Hypothalamus (tissue), 51 donors: ENCODE measurements at regions not wholly inside any gene's neighbourhood (a gene's known extent, or its start where the extent isn't known, plus 50 kb on each side); places are given as distances from the start of the nearest gene placed in this dataset.

ENCODE experiments used
- DNase-seq, 51 donors: peaks; one replicate each; lab custom pipeline; 2025; lab: John Stamatoyannopoulos, UW

- no peak for DNase-seq
These were observed 171.3 kb downstream of the CDC5L start for GRCh38 chr6:44558832-44559251.

GRCh38 chr6:44559486-44560270, 172.2 kb downstream of the CDC5L start:
- DNase-seq = no peak

- no peak for DNase-seq
These were observed 173.1 kb downstream of the CDC5L start for GRCh38 chr6:44560458-44561059.

GRCh38 chr6:44561060-44561623, 173.6 kb downstream of the CDC5L start:
- DNase-seq = no peak

GRCh38 chr6:44561832-44562665, 174.5 kb downstream of the CDC5L start:
- DNase-seq = no peak

- no peak for DNase-seq
These were observed 175.9 kb downstream of the CDC5L start for GRCh38 chr6:44563397-44563796.

- DNase-seq = no peak
These were observed 177.5 kb downstream of the CDC5L start for GRCh38 chr6:44564906-44565524.

- DNase-seq = peak in 2 of 51 donors; percentile 5 to 7
These were observed 179.9 kb downstream of the CDC5L start for GRCh38 chr6:44567406-44567805.

- DNase-seq = no peak
These were observed 181.6 kb downstream of the CDC5L start for GRCh38 chr6:44569131-44569530.

- peak in 33 of 51 donors; percentile 11 to 77 (median 46) for DNase-seq
These were observed 182.5 kb downstream of the CDC5L start for GRCh38 chr6:44569931-44570385.

GRCh38 chr6:44571510-44571909, 184.0 kb downstream of the CDC5L start:
- no peak for DNase-seq

- no peak for DNase-seq
These were observed 184.8 kb downstream of the CDC5L start for GRCh38 chr6:44572346-44572745.

- no peak for DNase-seq
These were observed 188.1 kb downstream of the CDC5L start for GRCh38 chr6:44575644-44576043.

GRCh38 chr6:44576132-44576631, 188.7 kb downstream of the CDC5L start:
- DNase-seq = no peak

GRCh38 chr6:44580901-44581300, 193.4 kb downstream of the CDC5L start:
- DNase-seq = no peak

GRCh38 chr6:44582930-44583329, 195.4 kb downstream of the CDC5L start:
- DNase-seq = no peak

- DNase-seq = no peak
These were observed 203.0 kb downstream of the CDC5L start for GRCh38 chr6:44590471-44590870.

- DNase-seq = peak in 5 of 51 donors; percentile 1 to 13 (median 3)
These were observed 206.0 kb downstream of the CDC5L start for GRCh38 chr6:44593539-44593944.

GRCh38 chr6:44594481-44594880, 207.0 kb downstream of the CDC5L start:
- no peak for DNase-seq

GRCh38 chr6:44598679-44599078, 211.2 kb downstream of the CDC5L start:
- DNase-seq = no peak
